HCT116 (cell line): ENCODE measurements at regions not wholly inside any gene's neighbourhood (a gene's known extent, or its start where the extent isn't known, plus 50 kb on each side); places are given as distances from the start of the nearest gene placed in this dataset.

ENCODE experiments used
- EZH2 ChIP-seq: fragments of 200-600 bp; sonication (generic); IDR thresholded peaks from 2 replicates; pipeline ENCODE4 v1.6.1; 2017; ENCODE audit warnings: antibody characterized with exemption, mixed run types
- ZFX ChIP-seq: fragments of 450-650 bp; IDR thresholded peaks from 2 replicates; pipeline ENCODE4 v1.6.1; 2017

DNA sequence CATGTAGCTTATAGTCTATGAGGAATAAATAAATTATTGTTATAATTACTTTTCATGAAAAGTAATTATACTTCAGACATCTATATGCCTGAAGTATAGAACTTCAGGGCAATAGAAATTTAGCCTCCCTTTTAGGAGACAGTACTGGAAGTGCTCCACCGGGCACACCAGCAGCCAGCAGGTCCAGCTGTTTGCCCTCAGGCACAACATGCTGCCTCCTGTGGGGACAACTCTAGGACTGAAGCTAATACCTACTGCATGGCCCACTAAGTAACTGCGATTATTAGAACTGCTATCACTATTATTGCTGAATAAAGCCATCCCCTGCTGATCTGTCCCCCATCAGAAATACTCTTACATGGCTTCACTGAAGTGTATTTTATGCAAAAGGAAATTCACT, 329.6 kb downstream of the MED10 start:
- no peak for TF ChIP-seq ZFX
- TF ChIP-seq EZH2: no peak
